D721Med (cell line): ENCODE measurements at regions not wholly inside any gene's neighbourhood (a gene's known extent, or its start where the extent isn't known, plus 50 kb on each side); places are given as distances from the start of the nearest gene placed in this dataset.

Experiments used
- DNase-seq: peaks from one replicate; pipeline ENCODE4 v3.0.0; 2011; ENCODE audit warnings: low spot score; ENCODE audit not compliant: insufficient read length
- FAIRE-seq: peaks from 2 replicates; lab custom pipeline; 2011; peaks lifted over from hg19 to GRCh38; lab: Jason Lieb, UNC
- CTCF ChIP-seq: IDR thresholded peaks from 2 replicates; pipeline ENCODE4 v1.5.1; 2012; ENCODE audit warnings: mild to moderate bottlenecking, control low read depth; ENCODE audit not compliant: insufficient read depth; ENCODE audit errors: missing control alignments

DNA sequence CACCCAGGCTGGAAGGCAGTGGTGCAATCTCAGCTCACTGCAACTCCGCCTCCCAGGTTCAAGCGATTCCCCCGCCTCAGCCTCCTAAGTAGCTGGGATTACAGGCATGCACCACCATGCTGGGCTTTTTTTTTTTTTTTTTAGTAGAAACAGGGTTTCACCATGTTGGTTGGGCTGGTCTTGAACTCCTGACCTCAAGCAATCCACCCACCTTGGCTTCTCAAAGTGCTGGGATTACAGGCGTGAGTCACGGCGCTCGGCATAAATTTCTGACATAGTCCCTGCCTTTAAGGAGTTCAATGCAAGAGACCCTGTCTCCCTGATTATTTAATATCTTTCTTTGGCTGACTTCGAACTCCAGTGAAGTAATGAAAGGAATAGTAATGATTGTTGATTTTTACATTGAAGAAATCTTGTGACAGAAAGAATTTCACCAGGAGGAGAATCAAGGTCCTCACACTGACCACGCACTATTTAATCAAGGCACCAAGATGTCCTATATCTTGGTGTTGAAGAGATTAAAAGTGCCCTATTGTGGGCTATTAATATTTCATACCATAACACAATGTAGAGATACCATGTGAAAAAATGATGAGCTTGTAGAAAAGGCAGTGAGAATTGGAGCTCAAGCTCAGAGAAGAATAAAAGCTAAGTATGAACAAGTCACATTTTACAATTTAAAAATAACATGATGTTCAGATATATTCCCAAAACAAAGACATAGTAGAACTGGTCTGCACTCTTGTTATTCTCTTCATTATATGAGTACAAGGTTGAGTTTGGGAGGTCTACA lies 71.6 kb upstream of the BLID start:
- no peak for FAIRE-seq
- DNase-seq = no peak
- no peak for TF ChIP-seq CTCF

- FAIRE-seq (no peak), DNase-seq (no peak)
- TF ChIP-seq CTCF = no peak
These were observed 70.5 kb upstream of the BLID start for GRCh38 chr11:122186439-122187080.

DNA sequence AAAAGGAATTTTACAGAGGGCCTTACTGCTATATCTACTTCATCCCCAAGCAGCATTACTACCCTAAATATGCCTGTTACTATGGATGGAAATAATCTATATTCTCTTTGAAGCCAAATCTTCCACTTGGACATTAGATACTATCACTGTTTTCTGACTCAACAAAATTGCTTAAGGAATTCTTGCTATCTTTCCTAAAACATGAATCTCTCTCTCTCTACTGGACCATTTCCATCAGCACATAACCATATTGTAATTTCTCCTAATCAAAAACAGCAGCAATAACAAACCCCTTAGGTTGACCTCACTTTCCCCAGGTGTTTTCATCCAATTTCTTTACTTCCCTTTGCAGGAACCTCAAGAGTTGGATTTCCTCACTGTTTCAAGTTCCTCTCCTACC lies 67.9 kb upstream of the BLID start:
- FAIRE-seq = no peak
- no peak for TF ChIP-seq CTCF

DNA sequence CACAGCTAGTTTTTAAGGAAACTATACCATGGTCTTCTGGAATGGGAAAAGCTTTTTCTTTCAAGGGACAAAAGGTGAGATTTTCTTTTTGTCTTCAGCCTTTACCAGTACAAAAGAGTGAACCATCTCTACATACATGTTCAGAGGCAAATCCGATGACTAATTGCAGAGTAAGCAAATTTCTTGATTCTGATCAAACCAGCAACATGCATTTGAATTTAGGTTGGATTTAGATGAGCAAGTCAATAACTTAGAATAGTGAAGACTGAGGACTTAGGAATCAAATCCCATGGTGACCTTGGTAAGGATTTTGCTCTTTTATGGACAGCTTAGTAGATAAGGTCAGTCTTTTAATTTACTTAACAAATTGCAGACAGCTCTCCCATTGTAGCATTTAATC lies 65.9 kb upstream of the BLID start:
- no peak for TF ChIP-seq CTCF
- FAIRE-seq = no peak

More for the DNA sequence above, 67.9 kb upstream of the BLID start:
- no peak for DNase-seq

GRCh38 chr11:122181372-122181771 lies 65.4 kb upstream of the BLID start:
- DNase-seq = no peak
- no peak for FAIRE-seq
- TF ChIP-seq CTCF = no peak

More for the DNA sequence above, 65.9 kb upstream of the BLID start:
- no peak for DNase-seq

GRCh38 chr11:122179961-122180834 lies 64.2 kb upstream of the BLID start:
- no peak for TF ChIP-seq CTCF
- DNase-seq = no peak
- FAIRE-seq = no peak
